ENCODE measurements at regions not wholly inside any gene's neighbourhood (a gene's known extent, or its start where the extent isn't known, plus 50 kb on each side); places are given as distances from the start of the nearest gene placed in this dataset.
A peak's percentile ranks its signal among the peaks of the same experiment; 100 is the strongest.

- Histone ChIP-seq H3K36me3 (no peaks in the 10 kb centered on the region), H3K27ac (no peak overlapping the region), H3K27me3 (no peaks in the 10 kb centered on the region), H3K4me1 (no peaks in the 10 kb centered on the region), H3K4me3 (replicated peaks in 1 of 3) (no peak overlapping the region), H3K9me3 (no peaks in the 10 kb centered on the region)
- no peak for TF ChIP-seq CTCF (IDR thresholded peaks at IDR 0.05)
- TF ChIP-seq POLR2A (IDR thresholded peaks at IDR 0.05) = no peak
- intact Hi-C loops (cut with DNase I) = no loop called here
- no peak for DNase-seq
- WGBS, 2 donors = 85 to 91% methylated on average over 4 of the region's 4 CpGs
These were observed 175.9 kb downstream of the LPIN1 start for GRCh38 chr2:11922294-11922693.

DNA sequence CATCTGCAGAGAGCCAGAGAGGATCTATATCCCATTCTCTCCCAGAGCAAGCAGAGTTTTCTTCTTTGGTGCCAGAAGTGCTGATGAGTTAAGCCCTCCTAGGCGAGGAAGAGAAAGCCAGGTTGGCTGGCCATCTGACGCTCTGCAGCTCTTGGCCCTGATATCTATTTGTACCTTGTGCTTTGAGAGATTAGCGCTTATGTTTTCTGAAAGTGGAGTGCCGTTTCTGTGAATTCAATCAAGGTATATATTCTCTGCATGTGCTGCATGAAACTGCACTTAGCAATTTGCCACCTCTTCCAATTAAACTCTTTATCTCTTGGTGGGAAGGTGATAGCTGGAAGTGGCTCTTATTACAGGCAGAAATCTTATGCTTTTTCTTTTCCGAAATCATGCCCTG lies 177.5 kb downstream of the LPIN1 start:
- no peak for TF ChIP-seq CTCF (IDR thresholded peaks at IDR 0.05)
- TF ChIP-seq POLR2A (IDR thresholded peaks at IDR 0.05) = no peak
- Histone ChIP-seq H3K9me3 (no peaks in the 10 kb centered on the region), H3K36me3 (no peaks in the 10 kb centered on the region), H3K27ac (no peak overlapping the region), H3K4me3 (replicated peaks in 1 of 3) (no peak overlapping the region), H3K4me1 (no peaks in the 10 kb centered on the region), H3K27me3 (no peaks in the 10 kb centered on the region)
- WGBS, 2 donors = 79 to 86% methylated on average over 5 of the region's 5 CpGs
- intact Hi-C loops (cut with DNase I) = no loop called here
- DNase-seq = no peak

- TF ChIP-seq CTCF (IDR thresholded peaks at IDR 0.05) (no peak), POLR2A (IDR thresholded peaks at IDR 0.05) (no peak)
- H3K4me3 ChIP-seq (replicated peaks in 1 of 3) = no peak overlapping the region
- no peaks in the 10 kb centered on the region for H3K36me3 ChIP-seq
- no peaks in the 10 kb centered on the region for H3K27me3 ChIP-seq
- WGBS, 2 donors = 93% methylated on average over 11 of the region's 11 CpGs
- DNase-seq = no peak
- H3K9me3 ChIP-seq = no peaks in the 10 kb centered on the region
- H3K4me1 ChIP-seq = no peaks in the 10 kb centered on the region
- H3K27ac ChIP-seq = no peak overlapping the region
- intact Hi-C loops (cut with DNase I) = no loop called here
These were observed 179.0 kb downstream of the LPIN1 start for GRCh38 chr2:11925295-11926066.

DNA sequence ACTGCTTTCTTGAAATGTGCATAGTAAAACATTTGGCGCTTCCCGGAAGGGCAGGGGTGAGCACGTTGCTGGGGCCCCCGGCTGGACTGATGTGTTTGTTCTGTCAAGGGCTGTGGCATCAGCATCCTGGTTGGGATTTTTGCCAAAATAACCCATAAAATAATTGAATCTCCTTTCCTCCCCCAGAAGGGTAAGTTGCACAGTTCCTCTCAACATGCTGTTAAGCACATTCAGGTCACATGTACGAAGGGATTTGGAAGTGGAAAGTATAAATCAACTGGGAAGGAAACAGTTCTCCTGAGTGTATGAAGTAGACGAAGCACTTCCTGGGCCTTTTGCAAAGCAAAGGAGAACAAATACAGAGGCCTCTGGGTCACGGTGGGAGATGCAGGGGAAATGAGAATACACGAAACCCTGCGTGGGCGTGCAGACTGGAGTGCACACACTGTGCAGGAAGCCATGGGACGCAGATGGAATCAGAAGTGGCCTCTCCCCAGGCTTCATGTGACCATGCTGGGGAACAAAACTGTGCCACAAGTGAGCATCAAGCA lies 183.9 kb downstream of the LPIN1 start:
- Histone ChIP-seq H3K27ac (no peak overlapping the region), H3K4me1 (no peaks in the 10 kb centered on the region), H3K9me3 (no peaks in the 10 kb centered on the region), H3K36me3 (no peaks in the 10 kb centered on the region), H3K4me3 (replicated peaks in 1 of 3) (no peak overlapping the region), H3K27me3 (no peaks in the 10 kb centered on the region)
- peak in 1 of 2 donors; percentile 6 for DNase-seq
- 47 to 48% methylated on average over 11 of the region's 11 CpGs for WGBS, 2 donors
- intact Hi-C loops (cut with DNase I) = no loop called here
- TF ChIP-seq CTCF (IDR thresholded peaks at IDR 0.05) (no peak), POLR2A (IDR thresholded peaks at IDR 0.05) (no peak)

DNA sequence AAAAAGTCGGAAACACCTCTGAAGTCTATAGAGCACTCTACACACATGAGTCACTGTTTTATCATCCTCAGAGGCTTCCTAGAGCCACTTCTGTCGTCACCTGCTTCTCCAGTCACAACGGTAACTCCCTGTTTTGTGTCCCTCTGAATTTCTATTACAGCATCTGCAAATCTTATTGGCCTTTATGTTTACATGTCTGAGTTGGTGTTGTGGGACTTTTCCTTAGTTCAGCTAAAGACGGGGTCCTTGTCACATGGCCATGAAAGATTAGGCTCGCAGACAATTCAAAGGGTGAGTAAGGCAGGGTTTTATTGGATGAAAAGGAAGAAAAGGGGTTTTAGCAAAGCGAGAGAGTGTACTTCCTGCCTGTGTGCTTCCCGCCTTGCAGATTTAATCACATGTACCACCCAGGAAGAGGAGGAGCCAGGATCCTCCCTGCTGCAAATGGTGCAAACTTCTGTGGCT lies 185.6 kb downstream of the LPIN1 start:
- DNase-seq = no peak
- TF ChIP-seq CTCF (IDR thresholded peaks at IDR 0.05) = no peak
- no peak for TF ChIP-seq POLR2A (IDR thresholded peaks at IDR 0.05)
- H3K4me3 ChIP-seq (replicated peaks in 1 of 3) = no peak overlapping the region
- no peaks in the 10 kb centered on the region for H3K27me3 ChIP-seq
- no peaks in the 10 kb centered on the region for H3K9me3 ChIP-seq
- no peaks in the 10 kb centered on the region for H3K36me3 ChIP-seq
- 93 to 95% methylated on average over 7 of the region's 7 CpGs for WGBS, 2 donors
- no peak overlapping the region for H3K27ac ChIP-seq
- intact Hi-C loops (cut with DNase I) = no loop called here
- no peaks in the 10 kb centered on the region for H3K4me1 ChIP-seq
